Gastroesophageal sphincter (tissue), 4 donors: ENCODE measurements at regions not wholly inside any gene's neighbourhood (a gene's known extent, or its start where the extent isn't known, plus 50 kb on each side); places are given as distances from the start of the nearest gene placed in this dataset.

Source experiments
- ATAC-seq: fragments of 150-250 bp; one replicate; pipeline ENCODE4 v1.9.1; 2016; ENCODE audit warnings: mild to moderate bottlenecking, moderate library complexity
- H3K27ac ChIP-seq, 4 donors: fragments of 200-600 bp; sonication (generic) in 3 of 4; 1 replicate in 3 of 4; 2 replicates in 1 of 4; pipeline ENCODE4 v1.5.1; 2016 to 2019
- H3K27me3 ChIP-seq: fragments of 200-600 bp; sonication (generic); one replicate; pipeline ENCODE4 v1.5.1; 2019
- H3K36me3 ChIP-seq, 2 donors: fragments of 200-600 bp; sonication (generic); one replicate each; pipeline ENCODE4 v1.5.1; 2019; ENCODE audit warnings: control low read depth in 1 of 2
- H3K4me1 ChIP-seq, 3 donors: fragments of 200-600 bp; sonication (generic); 1 replicate in 2 of 3; 2 replicates in 1 of 3; pipeline ENCODE4 v1.5.1; 2016 to 2019; ENCODE audit warnings: control low read depth in 2 of 3
- H3K4me3 ChIP-seq, 2 donors: fragments of 200-600 bp; sonication (generic); one replicate each; pipeline ENCODE4 v1.5.1; 2019; ENCODE audit warnings: mild to moderate bottlenecking in 1 of 2, moderate library complexity in 1 of 2
- H3K9me3 ChIP-seq, 3 donors: fragments of 200-600 bp; sonication (generic); one replicate each; pipeline ENCODE4 v1.5.1; 2017 to 2019; ENCODE audit warnings: control low read depth in 2 of 3
- CTCF ChIP-seq, 4 experiments: fragments of 200-600 bp in 2 of 4; fragments of 450-650 bp in 2 of 4; sonication (generic) in 1 of 4; IDR thresholded peaks; one replicate each; pipeline ENCODE4 v1.5.1; 2017 to 2019; ENCODE audit warnings: antibody characterized with exemption in 4 of 4, mild to moderate bottlenecking in 2 of 4, moderate library complexity in 2 of 4
- EP300 ChIP-seq: sonication (generic); formaldehyde crosslinking; IDR thresholded peaks from one replicate; pipeline ENCODE4 v1.6.1; 2017; ENCODE audit warnings: antibody characterized with exemption, mild to moderate bottlenecking
- POLR2A ChIP-seq, 2 donors: fragments of 450-650 bp; IDR thresholded peaks; one replicate each; pipeline ENCODE4 v1.6.1; 2017; ENCODE audit warnings: antibody characterized with exemption in 2 of 2, mild to moderate bottlenecking in 2 of 2, moderate library complexity in 1 of 2
- POLR2AphosphoS5 ChIP-seq: sonication (generic); formaldehyde crosslinking; IDR thresholded peaks from one replicate; pipeline ENCODE4 v1.6.1; 2017; ENCODE audit warnings: antibody characterized with exemption
- WGBS, 2 donors: methylation state at CpG; one replicate each; pipeline ENCODE4 v1.1.5; 2018; ENCODE audit warnings: low coverage in 1 of 2; 5-methylcytosine and 5-hydroxymethylcytosine counted together

GRCh38 chr2:228827056-228827700 is 443.9 kb downstream of the PID1 start:
- Histone ChIP-seq H3K9me3 (no peaks in the 10 kb centered on the region), H3K36me3 (no peaks in the 10 kb centered on the region), H3K27me3 (no peaks in the 10 kb centered on the region), H3K4me3 (no peak overlapping the region), H3K27ac (no peak overlapping the region), H3K4me1 (no peaks in the 10 kb centered on the region)
- ATAC-seq: no peak
- TF ChIP-seq POLR2A (IDR thresholded peaks at IDR 0.05) (no peak), CTCF (IDR thresholded peaks at IDR 0.05) (no peak), POLR2AphosphoS5 (no peak), EP300 (no peak)
- WGBS, 2 donors: 37 to 38% methylated on average over 4 of the region's 4 CpGs

- Histone ChIP-seq H3K36me3 (no peaks in the 10 kb centered on the region), H3K4me3 (no peak overlapping the region), H3K4me1 (no peaks in the 10 kb centered on the region), H3K9me3 (no peaks in the 10 kb centered on the region), H3K27me3 (no peaks in the 10 kb centered on the region), H3K27ac (no peak overlapping the region)
- TF ChIP-seq EP300 (no peak), POLR2A (IDR thresholded peaks at IDR 0.05) (no peak), CTCF (IDR thresholded peaks at IDR 0.05) (no peak), POLR2AphosphoS5 (no peak)
- 62% methylated on average over 3 of the region's 3 CpGs for WGBS, 2 donors
- no peak for ATAC-seq
These were observed 451.4 kb downstream of the PID1 start for GRCh38 chr2:228819701-228820100.

DNA sequence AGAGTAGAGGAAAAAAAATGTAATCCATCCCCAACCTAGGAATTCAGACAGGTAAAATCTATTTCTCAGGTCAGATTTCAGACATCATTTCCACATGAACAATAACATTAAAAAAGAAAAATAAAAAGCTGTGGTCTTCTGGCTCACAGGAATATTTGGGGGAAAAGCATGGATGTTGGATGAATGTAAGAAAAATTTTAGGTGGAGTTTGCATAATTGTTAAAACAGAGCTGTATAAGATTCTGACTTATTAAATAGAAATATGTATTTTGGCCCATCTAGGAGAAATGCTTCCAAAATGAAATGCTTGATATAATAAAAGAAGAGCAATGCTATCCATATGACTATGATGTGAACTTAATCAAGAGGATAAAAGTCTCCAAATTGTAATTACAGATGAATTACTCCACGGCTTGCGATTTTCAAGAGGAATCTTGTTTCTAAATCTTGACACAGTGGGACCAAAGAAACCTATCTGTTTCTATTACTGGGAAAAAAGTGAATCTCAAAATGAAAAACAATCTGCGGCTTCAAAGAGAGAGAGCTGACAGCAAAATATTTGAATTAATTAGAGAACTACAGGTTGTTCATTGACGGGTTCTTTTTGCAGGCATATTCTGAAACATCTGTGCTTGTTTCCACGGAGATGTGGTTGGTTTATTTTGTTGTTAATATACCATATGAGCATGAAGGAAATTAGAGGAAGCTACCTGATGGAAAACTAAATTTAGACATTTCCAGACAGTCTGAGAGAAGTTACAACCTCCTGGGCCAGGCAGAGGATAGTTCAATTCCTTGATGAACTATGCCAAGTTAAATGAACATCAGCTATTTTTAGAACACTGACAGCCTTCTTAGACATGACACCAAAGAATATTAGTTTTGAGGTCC is 468.7 kb downstream of the PID1 start:
- Histone ChIP-seq H3K27me3 (no peaks in the 10 kb centered on the region), H3K4me1 (no peaks in the 10 kb centered on the region), H3K36me3 (no peaks in the 10 kb centered on the region), H3K9me3 (no peaks in the 10 kb centered on the region), H3K4me3 (no peak overlapping the region), H3K27ac (no peak overlapping the region)
- ATAC-seq: no peak
- no peak for TF ChIP-seq CTCF (IDR thresholded peaks at IDR 0.05)
- no peak for TF ChIP-seq POLR2AphosphoS5
- TF ChIP-seq EP300: no peak
- no peak for TF ChIP-seq POLR2A (IDR thresholded peaks at IDR 0.05)
- 63 to 66% methylated on average over 5 of the region's 5 CpGs for WGBS, 2 donors

DNA sequence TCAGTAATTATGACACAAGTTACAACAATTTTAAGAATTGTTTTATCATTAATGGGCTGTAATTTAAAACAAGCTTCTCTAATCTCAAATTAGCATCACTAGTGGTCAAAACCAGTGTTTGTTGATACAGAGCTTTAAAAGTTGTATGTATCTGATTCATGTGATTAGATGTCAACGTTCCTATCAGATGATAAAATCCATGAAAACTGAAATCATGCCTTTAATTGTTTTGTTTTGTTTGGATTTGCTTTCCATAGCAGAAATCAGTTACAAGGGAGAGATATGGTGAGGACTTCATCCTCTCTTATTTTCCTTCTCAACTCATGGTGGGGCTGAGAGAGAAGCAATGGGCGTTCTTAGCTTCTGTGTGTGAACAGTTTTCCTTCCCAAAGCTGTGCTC is 469.6 kb downstream of the PID1 start:
- H3K27ac ChIP-seq: no peak overlapping the region
- H3K4me3 ChIP-seq: no peak overlapping the region
- 30 to 31% methylated on average over 2 of the region's 2 CpGs for WGBS, 2 donors
- no peaks in the 10 kb centered on the region for H3K4me1 ChIP-seq
- TF ChIP-seq CTCF (IDR thresholded peaks at IDR 0.05) (no peak), POLR2AphosphoS5 (no peak), POLR2A (IDR thresholded peaks at IDR 0.05) (no peak), EP300 (no peak)
- H3K27me3 ChIP-seq: no peaks in the 10 kb centered on the region
- no peaks in the 10 kb centered on the region for H3K36me3 ChIP-seq
- ATAC-seq: no peak
- H3K9me3 ChIP-seq: no peaks in the 10 kb centered on the region

DNA sequence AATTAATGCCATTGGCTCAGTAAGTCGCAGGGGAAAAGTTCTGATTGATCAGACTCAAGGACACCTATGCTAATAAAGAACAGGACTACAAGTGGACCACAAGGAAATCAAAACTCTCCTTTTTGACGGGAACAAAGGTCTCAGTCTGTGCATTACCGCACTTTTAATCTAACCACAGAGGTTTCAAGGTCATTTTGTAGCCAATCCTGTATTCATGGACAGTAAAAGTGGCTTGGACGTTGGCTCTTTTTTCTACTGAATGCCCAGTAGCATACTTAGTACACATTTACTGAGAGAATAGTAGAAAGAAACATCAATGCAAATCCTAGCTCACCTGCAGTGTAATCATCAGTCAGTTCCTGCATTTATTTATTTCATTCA is 471.9 kb downstream of the PID1 start:
- H3K4me3 ChIP-seq: no peak overlapping the region
- H3K27ac ChIP-seq: no peak overlapping the region
- no peak for ATAC-seq
- H3K36me3 ChIP-seq: no peaks in the 10 kb centered on the region
- no peaks in the 10 kb centered on the region for H3K4me1 ChIP-seq
- no peaks in the 10 kb centered on the region for H3K27me3 ChIP-seq
- WGBS, 2 donors: 62 to 71% methylated on average over 4 of the region's 4 CpGs
- no peaks in the 10 kb centered on the region for H3K9me3 ChIP-seq
- TF ChIP-seq CTCF (IDR thresholded peaks at IDR 0.05) (no peak), POLR2A (IDR thresholded peaks at IDR 0.05) (no peak), EP300 (no peak), POLR2AphosphoS5 (no peak)
